GM12878 (cell line): ENCODE measurements at regions not wholly inside any gene's neighbourhood (a gene's known extent, or its start where the extent isn't known, plus 50 kb on each side); places are given as distances from the start of the nearest gene placed in this dataset.

Experiments
- ATAC-seq: fragments of 200-7000 bp; cut with Tn5 transposase; 3 replicates; pipeline ENCODE4 v1.9.1; 2020; ENCODE audit warnings: mild to moderate bottlenecking, moderate library complexity
- BruUV-seq: library from RNA; stranded (reverse); fragments of 400-500 nt; replicated peaks from 2 replicates; lab custom pipeline; 2021; lab: Mats Ljungman, UMichigan
- CTCF ChIA-PET: fragments of 300-600 bp; sonication (Branson Sonifier 250); formaldehyde crosslinking; extraction: SDS; loops from one replicate; lab custom pipeline; 2021; ENCODE audit warnings: inconsistent platforms; lab: Yijun Ruan, JAX
- POLR2A ChIA-PET: fragments of 350-600 bp; formaldehyde crosslinking; extraction: SDS; loops from one replicate; lab custom pipeline; 2021; ENCODE audit warnings: inconsistent platforms; lab: Charles Lee
- RAD21 ChIA-PET: fragments of 300-600 bp; sonication (Branson Sonifier 250); formaldehyde crosslinking; loops from one replicate; lab custom pipeline; 2023; ENCODE audit warnings: antibody characterized with exemption; ENCODE audit not compliant: unreplicated experiment; lab: Charles Lee
- SMC1A ChIA-PET: fragments of 300-600 bp; sonication (Branson Sonifier 250); formaldehyde crosslinking; loops from one replicate; lab custom pipeline; 2023; ENCODE audit not compliant: unreplicated experiment, uncharacterized antibody; lab: Charles Lee
- DNase-seq: peaks from one replicate; pipeline ENCODE4 v3.0.0-alpha.2; 2011; ENCODE audit warnings: low read depth, low spot score
- FAIRE-seq: peaks from 3 replicates; lab custom pipeline; 2011; peaks lifted over from hg19 to GRCh38; lab: Jason Lieb, UNC
- H2AFZ ChIP-seq: 2 replicates; pipeline ENCODE4 v1.6.0; 2011; ENCODE audit warnings: low read depth, low read length, control low read depth; ENCODE audit not compliant: control insufficient read depth
- H3K27ac ChIP-seq: 2 replicates; pipeline ENCODE4 v1.5.1; 2011; ENCODE audit warnings: control low read depth; ENCODE audit not compliant: control insufficient read depth, insufficient read depth
- H3K27me3 ChIP-seq, 2 experiments: replicated peaks in 1 of 2; 2 replicates each; pipeline versions ENCODE4 v1.6.0 to v1.6.1; 2011; ENCODE audit warnings: low read length in 1 of 2; ENCODE audit not compliant: control insufficient read depth in 2 of 2, insufficient read depth in 2 of 2
- H3K36me3 ChIP-seq, 2 experiments: 2 replicates each; pipeline ENCODE4 v1.5.1; 2011; ENCODE audit warnings: low read length in 1 of 2; ENCODE audit not compliant: control insufficient read depth in 2 of 2, insufficient read depth in 2 of 2
- H3K4me1 ChIP-seq: 2 replicates; pipeline ENCODE4 v1.6.1; 2011; ENCODE audit warnings: mild to moderate bottlenecking, low read length, moderate library complexity, mixed read lengths; ENCODE audit not compliant: control insufficient read depth, insufficient read depth
- H3K4me2 ChIP-seq: 2 replicates; pipeline ENCODE4 v1.6.0; 2011; ENCODE audit warnings: control low read depth; ENCODE audit not compliant: control insufficient read depth, insufficient read depth
- H3K4me3 ChIP-seq: fragments of 200-600 bp; sonication (generic); 2 replicates; pipeline ENCODE4 v1.5.1; 2016
- H3K79me2 ChIP-seq: 2 replicates; pipeline ENCODE4 v1.6.0; 2011; ENCODE audit warnings: low read length; ENCODE audit not compliant: control insufficient read depth, insufficient read depth
- H3K9ac ChIP-seq: 2 replicates; pipeline ENCODE4 v1.8.0; 2011; ENCODE audit warnings: low read length, control low read depth, mixed read lengths; ENCODE audit not compliant: control insufficient read depth, insufficient read depth
- H3K9me3 ChIP-seq: replicated peaks from 3 replicates; pipeline ENCODE4 v1.5.1; 2011; ENCODE audit warnings: mild to moderate bottlenecking, low read length; ENCODE audit not compliant: control insufficient read depth, insufficient read depth
- H4K20me1 ChIP-seq: 2 replicates; pipeline ENCODE4 v1.6.0; 2011; ENCODE audit not compliant: control insufficient read depth, insufficient read depth
- IKZF2 ChIP-seq, 2 experiments: fragments of 450-650 bp; IDR thresholded peaks; 2 replicates each; pipeline ENCODE4 v1.6.1; 2017; ENCODE audit warnings: mild to moderate bottlenecking in 2 of 2, moderate library complexity in 2 of 2
- MEF2A ChIP-seq: IDR thresholded peaks from 2 replicates; pipeline ENCODE4 v1.6.1; 2011; ENCODE audit warnings: low read depth, mild to moderate bottlenecking, low read length, moderate library complexity; ENCODE audit not compliant: insufficient read depth
- MEF2B ChIP-seq: fragments of 450-650 bp; IDR thresholded peaks from 2 replicates; pipeline ENCODE4 v1.6.1; 2018; ENCODE audit warnings: mild to moderate bottlenecking, moderate library complexity; ENCODE audit not compliant: partially characterized antibody, poor library complexity, severe bottlenecking
- MTA2 ChIP-seq: fragments of 450-650 bp; IDR thresholded peaks from 2 replicates; pipeline ENCODE4 v1.6.1; 2016; ENCODE audit warnings: low read depth, mild to moderate bottlenecking, moderate library complexity
- MTA3 ChIP-seq: IDR thresholded peaks from 2 replicates; pipeline ENCODE4 v1.6.1; 2012; ENCODE audit warnings: low read length, inconsistent platforms, borderline replicate concordance
- RAD51 ChIP-seq: fragments of 450-650 bp; IDR thresholded peaks from 2 replicates; pipeline ENCODE4 v1.6.1; 2016; ENCODE audit warnings: moderate library complexity, mild to moderate bottlenecking, inconsistent platforms
- RFX5 ChIP-seq: IDR thresholded peaks from 2 replicates; pipeline ENCODE4 v1.6.1; 2011; ENCODE audit warnings: low read depth, low read length, improper control_type of control experiment
- SUZ12 ChIP-seq: fragments of 200-600 bp; sonication (generic); IDR thresholded peaks from one replicate; pipeline ENCODE4 v1.6.1; 2018; ENCODE audit warnings: antibody characterized with exemption, mild to moderate bottlenecking; ENCODE audit not compliant: unreplicated experiment
- TCF12 ChIP-seq: IDR thresholded peaks from 2 replicates; pipeline ENCODE4 v1.6.1; 2011; ENCODE audit warnings: low read depth, mild to moderate bottlenecking, low read length
- ZNF207 ChIP-seq: fragments of 450-650 bp; IDR thresholded peaks from 2 replicates; pipeline ENCODE4 v1.6.1; 2014; ENCODE audit warnings: antibody characterized with exemption, mild to moderate bottlenecking, borderline replicate concordance
- ZSCAN29 ChIP-seq: fragments of 450-650 bp; IDR thresholded peaks from 2 replicates; pipeline ENCODE4 v1.6.1; 2017; ENCODE audit warnings: mild to moderate bottlenecking, moderate library complexity
- WGBS: methylation state at CpG from one replicate; pipeline ENCODE4 v1.1.6; 2016; ENCODE audit warnings: low lambda C conversion rate; ENCODE audit not compliant: insufficient replicate concordance, insufficient coverage; ENCODE audit errors: missing lambda C conversion rate; 5-methylcytosine and 5-hydroxymethylcytosine counted together
- in situ Hi-C: fragments of 300-500 bp; cut with MboI; formaldehyde crosslinking; loops from 9 replicates; pipeline ENCODE4 v1.14.3; 2018; ENCODE audit warnings: mixed read lengths
- intact Hi-C: fragments of 100-400 bp; cut with micrococcal nuclease; formaldehyde crosslinking; loops from one replicate; pipeline ENCODE4 v1.14.2; 2022; ENCODE audit not compliant: unreplicated experiment
- TF ChIP-seq, protein P1 (sequence below): fragments of 450-650 bp; IDR thresholded peaks from 2 replicates; pipeline ENCODE4 v1.6.1; 2017; ENCODE audit warnings: low read depth, mild to moderate bottlenecking, moderate library complexity

DNA sequence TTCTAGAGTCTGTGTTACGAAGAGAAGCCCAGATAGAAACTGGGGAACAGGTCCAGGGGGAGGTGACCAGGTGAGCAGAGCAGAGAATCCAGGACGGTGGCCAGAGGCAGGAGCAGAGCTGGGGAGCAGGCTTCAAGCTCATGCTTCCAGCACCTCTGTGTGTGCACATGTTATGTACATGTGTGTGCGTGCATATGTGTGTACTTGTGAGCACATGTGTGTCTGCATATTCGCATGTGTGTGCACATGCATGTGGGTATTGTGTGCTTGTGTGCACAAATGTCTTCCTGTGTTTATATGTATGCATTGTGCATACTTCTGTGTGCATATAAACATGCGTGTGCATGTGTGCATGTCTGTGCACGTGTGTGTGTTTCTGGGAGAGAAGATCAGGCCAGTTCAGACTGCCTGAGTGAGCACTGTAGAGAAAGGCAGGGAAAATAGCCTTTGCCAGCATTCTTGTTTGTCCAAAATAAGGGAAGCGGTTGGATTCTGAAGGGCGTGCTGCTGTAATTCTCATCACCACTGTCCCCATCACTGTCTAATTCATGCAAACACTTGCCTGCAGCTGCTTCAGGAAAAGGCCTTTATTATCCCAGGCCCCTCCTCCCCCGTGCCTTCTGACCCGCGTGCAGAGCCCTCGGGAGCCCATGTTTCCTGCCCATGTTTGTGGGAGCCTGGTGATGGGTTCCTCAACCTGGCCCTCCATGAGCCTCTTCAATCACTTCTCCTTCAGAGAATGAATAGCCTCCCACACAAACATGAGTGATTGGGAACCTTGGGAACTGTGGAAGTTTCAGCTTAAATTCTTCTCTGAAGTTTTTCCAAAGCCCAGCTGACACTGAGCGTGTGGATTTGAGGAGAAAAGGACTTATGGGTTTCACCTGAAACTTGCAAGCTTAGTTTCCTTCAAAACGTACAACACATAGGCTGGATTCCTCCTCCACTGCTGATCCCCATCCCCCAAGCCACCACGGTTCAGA lies 161.7 kb upstream of the AFDN start:
- no peak for FAIRE-seq

GRCh38 chr6:167665698-167666330 lies 160.9 kb upstream of the AFDN start:
- POLR2A ChIA-PET: no interaction called here
- ATAC-seq: no peak
- no TSS peak for BruUV-seq

More for the DNA sequence above, 161.7 kb upstream of the AFDN start:
- no peak for ATAC-seq
- no peaks in the 10 kb centered on the region for H3K4me1 ChIP-seq
- no peak overlapping the region for H2AFZ ChIP-seq
- H3K4me2 ChIP-seq: no peak overlapping the region
- H3K27ac ChIP-seq: no peak overlapping the region
- TF ChIP-seq RAD51 (no peak), MTA2 (no peak)
- TF ChIP-seq, protein P1, sequence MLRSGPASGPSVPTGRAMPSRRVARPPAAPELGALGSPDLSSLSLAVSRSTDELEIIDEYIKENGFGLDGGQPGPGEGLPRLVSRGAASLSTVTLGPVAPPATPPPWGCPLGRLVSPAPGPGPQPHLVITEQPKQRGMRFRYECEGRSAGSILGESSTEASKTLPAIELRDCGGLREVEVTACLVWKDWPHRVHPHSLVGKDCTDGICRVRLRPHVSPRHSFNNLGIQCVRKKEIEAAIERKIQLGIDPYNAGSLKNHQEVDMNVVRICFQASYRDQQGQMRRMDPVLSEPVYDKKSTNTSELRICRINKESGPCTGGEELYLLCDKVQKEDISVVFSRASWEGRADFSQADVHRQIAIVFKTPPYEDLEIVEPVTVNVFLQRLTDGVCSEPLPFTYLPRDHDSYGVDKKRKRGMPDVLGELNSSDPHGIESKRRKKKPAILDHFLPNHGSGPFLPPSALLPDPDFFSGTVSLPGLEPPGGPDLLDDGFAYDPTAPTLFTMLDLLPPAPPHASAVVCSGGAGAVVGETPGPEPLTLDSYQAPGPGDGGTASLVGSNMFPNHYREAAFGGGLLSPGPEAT: no peak
- intact Hi-C loops: no loop called here
- no TSS peak for BruUV-seq
- WGBS: 12% methylated on average over 15 of the region's 15 CpGs
- no peak overlapping the region for H3K9ac ChIP-seq
- H3K9me3 ChIP-seq: no peaks in the 10 kb centered on the region
- H3K79me2 ChIP-seq: no peaks in the 10 kb centered on the region
- no peak for DNase-seq
- in situ Hi-C loops: no loop called here
- POLR2A ChIA-PET: no interaction called here
- no peaks in the 10 kb centered on the region for H4K20me1 ChIP-seq
- no peaks in the 10 kb centered on the region for H3K27me3 ChIP-seq
- CTCF ChIA-PET: no interaction called here
- RAD21 ChIA-PET: no interaction called here
- H3K4me3 ChIP-seq: no peak overlapping the region
- no peaks in the 10 kb centered on the region for H3K36me3 ChIP-seq
- SMC1A ChIA-PET: no interaction called here

More at GRCh38 chr6:167665698-167666330, 160.9 kb upstream of the AFDN start:
- Histone ChIP-seq H3K36me3 (no peaks in the 10 kb centered on the region), H3K79me2 (no peaks in the 10 kb centered on the region), H3K27ac (no peak overlapping the region), H3K4me1 (no peaks in the 10 kb centered on the region), H3K4me3 (no peak overlapping the region), H3K9ac (no peak overlapping the region)
- intact Hi-C loops: no loop called here
- DNase-seq (no peak), FAIRE-seq (no peak)
- WGBS: 36% methylated on average over 19 of the region's 19 CpGs
- no peak for TF ChIP-seq MEF2B
- TF ChIP-seq TCF12: no peak
- TF ChIP-seq RFX5: no peak
- TF ChIP-seq ZNF207: no peak
- TF ChIP-seq MTA3: no peak
- TF ChIP-seq IKZF2 (IDR thresholded peaks at IDR 0.05): no peak
- TF ChIP-seq ZSCAN29: no peak
- TF ChIP-seq SUZ12: no peak
- TF ChIP-seq MEF2A: no peak
- TF ChIP-seq, all 136 proteins: peak for 0
- in situ Hi-C loops: no loop called here
- SMC1A ChIA-PET: no interaction called here
- H4K20me1 ChIP-seq: no peaks in the 10 kb centered on the region
- H3K9me3 ChIP-seq: no peaks in the 10 kb centered on the region
- CTCF ChIA-PET: no interaction called here
- RAD21 ChIA-PET: no interaction called here
- no peaks in the 10 kb centered on the region for H3K27me3 ChIP-seq
- no peak overlapping the region for H3K4me2 ChIP-seq
- no peak overlapping the region for H2AFZ ChIP-seq
